GM23338 (cell line): ENCODE measurements at regions not wholly inside any gene's neighbourhood (a gene's known extent, or its start where the extent isn't known, plus 50 kb on each side); places are given as distances from the start of the nearest gene placed in this dataset.

Source experiments
- ATAC-seq: fragments of 200-7000 bp; cut with Tn5 transposase; 3 replicates; pipeline ENCODE4 v1.9.1; 2020
- DNase-seq: peaks from one replicate; pipeline ENCODE4 v3.0.0-alpha.2; 2015; ENCODE audit warnings: low spot score
- H2AFZ ChIP-seq: fragments of 200-600 bp; sonication (generic); 2 replicates; pipeline ENCODE4 v1.8.0; 2016; ENCODE audit warnings: antibody characterized with exemption, mild to moderate bottlenecking, moderate library complexity
- H3F3A ChIP-seq: fragments of 200-600 bp; sonication (generic); replicated peaks from 2 replicates; pipeline ENCODE4 v1.8.0; 2017; ENCODE audit warnings: antibody characterized with exemption, mixed run types, low read depth
- H3K27ac ChIP-seq: fragments of 200-600 bp; sonication (generic); 2 replicates; pipeline ENCODE4 v1.6.1; 2016; ENCODE audit warnings: low read depth
- H3K27me3 ChIP-seq: fragments of 200-600 bp; sonication (generic); 2 replicates; pipeline ENCODE4 v1.8.0; 2016; ENCODE audit warnings: mild to moderate bottlenecking, mixed run types, moderate library complexity; ENCODE audit not compliant: insufficient read depth
- H3K36me3 ChIP-seq: fragments of 200-600 bp; sonication (generic); 2 replicates; pipeline ENCODE4 v1.8.0; 2016; ENCODE audit warnings: mild to moderate bottlenecking; ENCODE audit not compliant: insufficient read depth
- H3K4me1 ChIP-seq: fragments of 200-600 bp; sonication (generic); 2 replicates; pipeline ENCODE4 v1.8.0; 2016; ENCODE audit warnings: mild to moderate bottlenecking, moderate library complexity; ENCODE audit not compliant: insufficient read depth
- H3K4me2 ChIP-seq: fragments of 200-600 bp; sonication (generic); 2 replicates; pipeline ENCODE4 v1.7.1; 2017; ENCODE audit warnings: mixed run types
- H3K4me3 ChIP-seq: fragments of 200-600 bp; sonication (generic); 2 replicates; pipeline ENCODE4 v1.6.1; 2016; ENCODE audit warnings: mixed run types
- H3K79me2 ChIP-seq: fragments of 200-600 bp; sonication (generic); replicated peaks from 2 replicates; pipeline ENCODE4 v1.8.0; 2017; ENCODE audit warnings: mild to moderate bottlenecking; ENCODE audit not compliant: insufficient read depth
- H3K9me2 ChIP-seq: fragments of 200-600 bp; sonication (generic); 2 replicates; pipeline ENCODE4 v1.8.0; 2017; ENCODE audit not compliant: insufficient read depth
- H4K20me1 ChIP-seq: fragments of 200-600 bp; sonication (generic); replicated peaks from 2 replicates; pipeline ENCODE4 v1.8.0; 2017; ENCODE audit warnings: mild to moderate bottlenecking; ENCODE audit not compliant: insufficient read depth
- H3K27ac Mint-ChIP-seq: 2 replicates; pipeline ENCODE4 v1.8.0; 2020; ENCODE audit warnings: inconsistent platforms, mild to moderate bottlenecking, moderate library complexity, mixed read lengths
- H3K27me3 Mint-ChIP-seq: 3 replicates; pipeline ENCODE4 v1.8.0; 2022; ENCODE audit warnings: low read depth, mild to moderate bottlenecking, moderate library complexity, mixed read lengths, inconsistent platforms; ENCODE audit not compliant: insufficient read depth, poor library complexity
- H3K36me3 Mint-ChIP-seq: 3 replicates; pipeline ENCODE4 v1.8.0; 2021; ENCODE audit warnings: low read depth, mild to moderate bottlenecking, inconsistent platforms, moderate library complexity, mixed read lengths
- H3K4me1 Mint-ChIP-seq: 3 replicates; pipeline ENCODE4 v1.8.0; 2020; ENCODE audit warnings: mild to moderate bottlenecking, inconsistent platforms, mixed read lengths
- H3K4me3 Mint-ChIP-seq: 3 replicates; pipeline ENCODE4 v1.8.0; 2021; ENCODE audit warnings: moderate library complexity, mild to moderate bottlenecking, inconsistent platforms, mixed read lengths
- H3K9me3 Mint-ChIP-seq: 3 replicates; pipeline ENCODE4 v1.8.0; 2020; ENCODE audit warnings: moderate library complexity, mild to moderate bottlenecking, inconsistent platforms, mixed read lengths
- CREB1 ChIP-seq: fragments of 250-450 bp; sonication (Bioruptor Pico); IDR thresholded peaks from 2 replicates; pipeline ENCODE4 v1.5.0; 2020; ENCODE audit warnings: low read depth, mild to moderate bottlenecking, moderate library complexity
- CTCF ChIP-seq, 2 experiments: fragments of 200-600 bp in 1 of 2; sonication (generic) in 1 of 2; conservative IDR thresholded peaks; 2 replicates each; pipeline versions ENCODE4 v1.5.1 to v1.6.1; 2016 to 2017; ENCODE audit warnings: antibody characterized with exemption in 2 of 2, low read depth in 2 of 2, mild to moderate bottlenecking in 2 of 2, moderate library complexity in 1 of 2
- ETS1 ChIP-seq: IDR thresholded peaks from 2 replicates; pipeline ENCODE4 v1.6.1; 2016; ENCODE audit warnings: antibody characterized with exemption
- EZH2 ChIP-seq: fragments of 200-600 bp; sonication (generic); IDR thresholded peaks from one replicate; pipeline ENCODE4 v1.8.0; 2017; ENCODE audit warnings: antibody characterized with exemption, mild to moderate bottlenecking, low read depth; ENCODE audit not compliant: unreplicated experiment
- EZH2phosphoT487 ChIP-seq: fragments of 200-600 bp; sonication (generic); IDR thresholded peaks from one replicate; pipeline ENCODE4 v1.8.1; 2018; ENCODE audit warnings: antibody characterized with exemption; ENCODE audit not compliant: unreplicated experiment
- NANOG ChIP-seq: IDR thresholded peaks from 2 replicates; pipeline ENCODE4 v1.6.1; 2016; ENCODE audit warnings: antibody characterized with exemption, borderline replicate concordance
- POLR2AphosphoS5 ChIP-seq: IDR thresholded peaks from 2 replicates; pipeline ENCODE4 v1.6.1; 2016; ENCODE audit warnings: antibody characterized with exemption, low read depth
- REST ChIP-seq: IDR thresholded peaks from one replicate; pipeline ENCODE4 v1.6.1; 2018; ENCODE audit warnings: antibody characterized with exemption; ENCODE audit not compliant: unreplicated experiment
- ZNF331 ChIP-seq: fragments of 250-450 bp; sonication (Bioruptor Pico); IDR thresholded peaks from 2 replicates; pipeline ENCODE4 v1.5.0; 2020; ENCODE audit warnings: low read depth, mild to moderate bottlenecking, moderate library complexity
- ZNF462 ChIP-seq: fragments of 250-450 bp; sonication (Bioruptor Pico); IDR thresholded peaks from 2 replicates; pipeline ENCODE4 v1.5.0; 2020; ENCODE audit warnings: mild to moderate bottlenecking, moderate library complexity

DNA sequence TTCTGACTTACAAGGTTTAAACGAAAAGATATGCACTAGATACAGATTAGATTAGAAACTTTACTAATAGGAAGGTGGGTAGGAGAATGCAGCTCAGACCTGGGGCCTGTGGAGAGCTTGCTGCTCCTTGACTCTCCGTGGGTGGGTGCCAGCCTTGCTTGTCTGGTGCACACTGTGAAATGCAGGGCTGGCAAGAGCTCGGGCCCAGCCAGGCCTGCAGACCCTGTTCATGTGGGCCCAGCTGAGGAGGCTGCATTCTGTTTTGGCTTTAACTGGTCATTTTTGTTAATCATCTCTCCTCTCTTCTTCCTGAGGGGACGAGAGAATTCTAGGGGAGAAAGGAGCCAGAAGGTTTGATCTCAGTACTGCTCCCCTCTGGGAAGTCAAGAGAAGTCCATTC lies 325.4 kb downstream of the QKI start:
- Mint-ChIP-seq H3K27me3 (peaks cover 4% of the 10 kb centered on the region), H3K9me3 (no peaks in the 10 kb centered on the region), H3K36me3 (no peaks in the 10 kb centered on the region), H3K4me1 (peaks cover 10% of the 10 kb centered on the region), H3K4me3 (no peak overlapping the region), H3K27ac (no peak overlapping the region)
- H3K9me2 ChIP-seq: 0 out of 2 replicates have a peak, but pooled peaks cover 3% of the 10 kb centered on the region
- H3K27ac ChIP-seq: no peak overlapping the region
- no peak for DNase-seq
- no peak overlapping the region for H3K4me3 ChIP-seq
- H3K4me2 ChIP-seq: no peak overlapping the region
- no peaks in the 10 kb centered on the region for H3K36me3 ChIP-seq
- no peaks in the 10 kb centered on the region for H3K4me1 ChIP-seq
- H2AFZ ChIP-seq: no peak overlapping the region
- TF ChIP-seq REST (no peak), ETS1 (no peak), CREB1 (CRISPR knock-in tag) (no peak), ZNF462 (CRISPR knock-in tag) (no peak), NANOG (no peak), EZH2phosphoT487 (no peak), POLR2AphosphoS5 (no peak), ZNF331 (no peak), EZH2 (no peak), CTCF (conservative IDR thresholded peaks at IDR 0.05; ENCODE audit: low read depth in 2 of 2) (no peak)
- ATAC-seq: no peak
- no peaks in the 10 kb centered on the region for H3K79me2 ChIP-seq
- H4K20me1 ChIP-seq: no peaks in the 10 kb centered on the region
- no peaks in the 10 kb centered on the region for H3F3A ChIP-seq
- no peaks in the 10 kb centered on the region for H3K27me3 ChIP-seq
